GM19328 (cell line): ENCODE measurements at regions not wholly inside any gene's neighbourhood (a gene's known extent, or its start where the extent isn't known, plus 50 kb on each side); places are given as distances from the start of the nearest gene placed in this dataset.

Source experiments
- ATAC-seq: cut with Tn5 transposase; IDR thresholded peaks from one replicate; pipeline ENCODE4 v1.9.1; 2021; ENCODE audit warnings: mild to moderate bottlenecking, moderate library complexity; ENCODE audit not compliant: unreplicated experiment

- ATAC-seq = no peak
Observed at GRCh38 chr11:29959488-29959887, 57.3 kb downstream of the KCNA4 start.

GRCh38 chr11:29957431-29957830 lies 59.4 kb downstream of the KCNA4 start:
- ATAC-seq = no peak

GRCh38 chr11:29956076-29956556 lies 60.7 kb downstream of the KCNA4 start:
- no peak for ATAC-seq

- no peak for ATAC-seq
Observed at GRCh38 chr11:29943347-29943746, 73.5 kb downstream of the KCNA4 start.

- no peak for ATAC-seq
Observed at GRCh38 chr11:29937526-29937925, 79.3 kb downstream of the KCNA4 start.

GRCh38 chr11:29934115-29934638 lies 82.7 kb downstream of the KCNA4 start:
- no peak for ATAC-seq

- no peak for ATAC-seq
Observed at GRCh38 chr11:29916040-29916439, 100.8 kb downstream of the KCNA4 start.

GRCh38 chr11:29914203-29914930 lies 102.5 kb downstream of the KCNA4 start:
- ATAC-seq = no peak

- ATAC-seq = no peak
Observed at GRCh38 chr11:29913352-29913751, 103.5 kb downstream of the KCNA4 start.

- no peak for ATAC-seq
Observed at GRCh38 chr11:29900382-29900781, 116.4 kb downstream of the KCNA4 start.

- no peak for ATAC-seq
Observed at GRCh38 chr11:29879560-29879959, 137.3 kb downstream of the KCNA4 start.

- no peak for ATAC-seq
Observed at GRCh38 chr11:29876192-29876591, 140.6 kb downstream of the KCNA4 start.

- no peak for ATAC-seq
Observed at GRCh38 chr11:29847219-29847618, 169.6 kb downstream of the KCNA4 start.

- ATAC-seq = no peak
Observed at GRCh38 chr11:29844701-29845379, 172.0 kb downstream of the KCNA4 start.

GRCh38 chr11:29844031-29844430 lies 172.8 kb downstream of the KCNA4 start:
- ATAC-seq = no peak

- ATAC-seq = no peak
Observed at GRCh38 chr11:29842061-29842460, 174.8 kb downstream of the KCNA4 start.

- no peak for ATAC-seq
Observed at GRCh38 chr11:29826878-29827277, 190.0 kb downstream of the KCNA4 start.

- no peak for ATAC-seq
Observed at GRCh38 chr11:29816359-29816758, 200.5 kb downstream of the KCNA4 start.

GRCh38 chr11:29809121-29809520 lies 207.7 kb downstream of the KCNA4 start:
- no peak for ATAC-seq

GRCh38 chr11:29802522-29802921 lies 214.3 kb downstream of the KCNA4 start:
- no peak for ATAC-seq

GRCh38 chr11:29801561-29801960 lies 215.3 kb downstream of the KCNA4 start:
- ATAC-seq = no peak

- no peak for ATAC-seq
Observed at GRCh38 chr11:29786092-29786491, 230.7 kb downstream of the KCNA4 start.
